Stimulated activated CD4-positive, alpha-beta T cell treated with anti-CD3 and anti-CD28 coated beads, TNF-alpha, amount 100 ng/mL, for 4 hours (primary cell): ENCODE measurements at regions not wholly inside any gene's neighbourhood (a gene's known extent, or its start where the extent isn't known, plus 50 kb on each side); places are given as distances from the start of the nearest gene placed in this dataset.
"Not testable (repeated sequence)": the region's sequence is repeated elsewhere in the genome, so short reads cannot be mapped to it uniquely, and the experiment has no call there.

ENCODE experiments used
- DNase-seq, 3 experiments: peaks; one replicate each; pipeline ENCODE4 v3.0.0-alpha.2; 2020; ENCODE audit warnings: low read depth in 3 of 3

DNA sequence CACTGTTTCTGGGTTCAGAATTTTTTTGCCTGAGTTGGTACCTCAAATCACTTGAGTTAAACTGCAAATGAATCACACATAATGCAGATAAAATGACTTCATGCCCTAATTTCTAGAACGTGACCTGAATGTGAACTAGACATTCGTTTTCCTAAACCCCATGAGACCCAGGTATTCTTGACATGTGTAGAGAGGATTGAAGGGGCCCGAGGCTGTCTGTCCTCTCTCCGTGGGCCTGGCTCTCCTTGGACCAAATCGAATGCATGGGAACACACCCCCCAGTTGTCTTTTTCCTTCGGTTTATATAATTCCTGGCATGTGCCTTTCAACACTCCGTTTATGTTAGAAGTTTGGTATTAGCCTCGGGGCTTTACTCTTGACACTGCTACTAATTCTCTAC, 262.4 kb upstream of the PLGLB2 start:
- DNase-seq: not testable (repeated sequence)

DNA sequence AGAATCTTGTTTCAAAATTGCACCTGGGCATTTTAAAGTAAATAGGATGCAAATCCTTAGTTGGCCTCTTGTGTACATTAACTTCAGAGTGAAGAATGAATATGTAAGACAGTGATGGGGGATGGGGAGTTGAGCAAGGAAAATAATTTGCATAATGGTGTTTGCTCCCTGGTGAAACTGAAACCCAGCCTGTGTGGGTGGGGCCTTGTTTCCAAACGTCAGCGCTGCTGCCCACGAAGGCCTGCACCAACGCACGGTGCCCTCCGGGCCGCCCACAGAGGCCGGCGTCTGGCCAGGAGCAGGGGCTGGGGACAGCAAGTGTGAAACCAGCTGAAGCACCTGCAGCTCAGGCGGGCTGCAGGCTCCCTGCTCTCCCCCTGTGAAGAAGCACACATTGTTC, 262.0 kb upstream of the PLGLB2 start:
- not testable (repeated sequence) for DNase-seq

DNA sequence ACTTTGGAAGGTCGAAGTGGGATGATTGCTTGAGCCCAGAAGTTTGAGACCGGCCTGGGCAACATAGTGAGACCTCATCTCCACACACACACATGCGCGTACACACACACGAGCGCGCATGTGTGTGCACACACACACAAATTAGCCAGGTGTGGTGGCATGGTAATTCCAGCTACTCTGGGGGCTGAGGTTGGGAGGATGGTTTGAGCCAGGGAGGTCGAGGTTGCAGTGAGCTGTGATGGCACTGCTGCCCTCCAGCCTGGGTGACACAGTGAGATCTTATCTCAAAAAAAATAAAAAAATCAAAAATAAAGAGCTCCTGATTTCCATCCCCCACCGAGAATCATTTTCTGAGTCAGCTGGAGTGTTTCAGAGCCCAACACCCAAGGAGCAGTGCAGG, 261.5 kb upstream of the PLGLB2 start:
- DNase-seq: not testable (repeated sequence)

DNA sequence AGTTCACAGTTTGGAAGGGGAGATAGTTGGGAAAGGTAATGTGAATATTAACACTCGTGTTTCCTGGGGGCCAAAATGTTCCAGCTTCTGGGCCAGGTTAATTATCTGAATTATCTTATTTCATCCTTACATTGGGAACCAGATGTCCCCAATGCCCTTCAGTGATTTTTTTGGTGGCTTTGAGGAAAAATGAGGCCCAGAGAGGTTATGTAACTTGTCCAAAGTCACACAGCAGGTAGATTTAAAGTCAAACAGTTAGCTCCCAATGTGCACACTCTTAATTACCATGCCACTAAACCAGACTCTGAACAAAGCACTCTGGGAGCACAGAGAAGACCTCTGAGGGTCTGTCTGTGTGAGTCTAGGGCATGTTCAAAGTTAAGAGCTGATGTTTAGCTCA, 259.9 kb upstream of the PLGLB2 start:
- DNase-seq: not testable (repeated sequence)

DNA sequence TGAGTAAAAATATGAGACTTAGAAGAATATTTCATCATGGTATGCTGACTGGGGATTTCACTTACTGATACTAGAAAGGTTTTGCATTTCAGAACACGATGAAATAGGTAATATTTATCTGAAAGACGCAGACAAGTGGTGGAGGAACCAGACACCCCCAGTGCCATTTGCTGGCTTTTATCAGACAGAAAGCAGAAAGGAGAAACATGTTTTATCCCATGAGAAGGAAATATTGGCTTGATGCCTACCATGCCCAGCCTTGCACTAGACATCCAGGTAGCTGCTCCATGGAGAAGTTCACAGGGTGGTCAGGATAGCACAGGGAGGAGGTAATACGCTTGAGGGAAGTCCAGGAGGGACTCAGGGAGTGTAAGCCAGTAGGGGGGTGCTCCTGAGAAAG, 258.9 kb upstream of the PLGLB2 start:
- DNase-seq: not testable (repeated sequence)

DNA sequence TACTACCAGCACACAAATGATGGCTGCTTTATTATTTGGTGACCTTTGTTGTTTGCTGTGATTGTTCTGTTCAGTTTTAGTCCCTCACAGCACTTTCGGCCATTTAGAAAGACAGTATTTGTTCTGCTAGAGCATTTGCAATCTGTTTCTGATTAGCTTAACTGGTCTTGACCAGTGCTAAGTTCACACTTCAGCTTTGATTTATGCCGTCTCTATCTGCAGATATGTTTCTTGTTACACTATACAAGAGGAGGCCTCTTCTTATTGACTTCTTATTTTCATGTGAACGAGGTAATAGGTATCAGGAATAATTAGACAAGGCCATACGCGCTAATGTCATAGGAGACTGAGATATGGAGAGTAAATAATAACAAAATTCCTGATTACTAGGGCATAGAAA, 253.0 kb upstream of the PLGLB2 start:
- not testable (repeated sequence) for DNase-seq

DNA sequence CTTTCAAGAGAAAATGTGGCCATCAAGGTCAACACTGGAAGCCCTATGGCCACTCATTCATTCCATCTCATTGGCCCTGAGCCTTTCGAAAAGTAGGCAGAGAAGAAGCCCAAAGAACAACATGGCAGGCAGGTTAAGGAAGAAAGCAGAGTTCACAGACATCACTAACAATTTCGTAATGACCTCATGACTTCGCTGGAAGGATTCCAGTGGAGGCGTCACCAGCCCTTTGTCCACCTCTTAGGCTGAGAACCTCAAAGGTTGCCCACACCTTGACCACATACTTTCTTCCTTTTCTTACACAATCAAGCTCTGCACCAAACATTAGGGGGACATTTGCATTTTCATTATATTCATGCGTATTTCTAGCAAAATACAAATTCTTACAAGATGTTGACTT, 252.4 kb upstream of the PLGLB2 start:
- not testable (repeated sequence) for DNase-seq

DNA sequence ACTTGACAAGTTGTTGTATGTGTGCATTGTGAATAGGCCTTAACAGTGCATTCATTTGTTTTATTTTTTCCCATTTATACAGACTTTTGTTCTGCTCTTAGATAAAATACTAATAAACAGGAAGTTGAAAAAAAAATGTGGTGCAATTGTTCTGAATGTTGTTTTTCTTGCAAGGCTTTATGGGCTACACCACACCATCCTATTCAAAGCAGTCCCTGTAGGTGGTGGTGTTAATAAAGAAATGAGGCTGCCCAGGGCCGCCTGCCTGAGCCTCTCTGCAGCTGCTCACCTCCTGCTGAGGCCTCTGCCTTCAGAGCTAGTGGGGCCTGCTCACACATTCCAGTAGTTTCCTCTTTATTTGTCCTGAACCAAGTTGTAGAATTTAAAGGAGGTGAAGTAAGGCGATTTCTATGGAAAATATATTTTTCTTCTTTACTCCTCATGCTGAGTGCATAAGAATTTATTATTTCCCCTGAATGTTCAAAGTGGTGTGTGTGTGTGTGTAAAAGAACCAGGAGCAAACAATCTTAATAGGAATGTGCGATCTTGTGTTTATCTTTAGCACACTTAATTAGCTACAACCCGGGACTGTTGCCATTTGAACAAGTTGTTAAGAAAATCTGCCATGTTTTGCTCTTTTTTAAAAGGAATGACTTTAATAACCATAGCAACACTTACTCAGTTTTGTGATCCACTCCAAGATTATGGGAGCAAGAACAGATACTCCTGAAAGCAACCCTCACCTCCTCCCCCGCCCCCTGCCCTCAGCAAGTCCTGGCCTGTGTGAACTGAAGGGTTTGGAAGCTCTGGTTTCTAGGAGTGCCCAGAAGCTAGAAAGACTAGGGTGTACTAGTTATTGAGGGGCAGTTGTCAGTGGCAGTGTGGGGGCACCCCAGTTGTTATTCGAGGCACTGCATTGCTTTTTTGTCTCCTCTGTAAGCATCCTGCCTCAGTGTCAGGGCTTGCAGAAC, 251.6 kb upstream of the PLGLB2 start:
- DNase-seq: not testable (repeated sequence)

DNA sequence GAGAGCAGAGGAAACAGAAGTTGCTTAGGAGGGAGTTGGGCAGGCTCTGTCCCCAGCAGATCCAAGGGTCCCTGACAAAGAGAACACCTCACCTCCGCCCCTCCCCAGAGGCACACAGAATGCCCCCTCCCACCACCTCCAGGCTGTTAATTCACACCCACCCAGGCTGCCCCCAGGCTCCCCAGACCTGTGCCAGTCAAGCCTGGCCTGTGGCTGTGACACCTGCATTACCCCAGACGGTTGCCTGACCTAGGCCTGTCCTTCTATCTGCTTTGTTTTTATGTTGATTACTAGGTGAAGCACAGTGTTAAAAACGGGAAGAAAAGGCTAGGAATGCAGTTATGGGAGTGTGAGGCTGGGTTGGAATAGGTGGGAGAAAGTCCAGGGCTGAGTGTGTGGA, 250.8 kb upstream of the PLGLB2 start:
- DNase-seq: not testable (repeated sequence)

DNA sequence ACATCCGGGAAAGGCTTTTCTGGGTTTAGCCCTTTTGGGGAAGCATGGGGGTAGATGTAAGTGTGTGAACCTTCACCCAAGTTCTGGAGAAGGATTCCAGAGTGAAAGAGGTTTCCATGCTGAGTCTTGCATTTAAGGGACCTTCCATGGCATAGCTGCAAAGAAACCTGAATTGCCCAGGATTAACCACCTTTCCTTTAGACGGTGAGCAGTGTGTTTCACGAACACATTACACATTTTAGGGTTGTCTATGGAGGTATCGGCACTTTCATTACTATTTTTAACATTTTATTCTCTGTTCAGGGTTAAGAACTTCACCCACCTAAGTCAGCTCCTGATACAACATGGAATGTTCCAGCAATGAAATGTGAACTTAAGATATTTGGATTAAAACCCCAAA, 250.2 kb upstream of the PLGLB2 start:
- not testable (repeated sequence) for DNase-seq

DNA sequence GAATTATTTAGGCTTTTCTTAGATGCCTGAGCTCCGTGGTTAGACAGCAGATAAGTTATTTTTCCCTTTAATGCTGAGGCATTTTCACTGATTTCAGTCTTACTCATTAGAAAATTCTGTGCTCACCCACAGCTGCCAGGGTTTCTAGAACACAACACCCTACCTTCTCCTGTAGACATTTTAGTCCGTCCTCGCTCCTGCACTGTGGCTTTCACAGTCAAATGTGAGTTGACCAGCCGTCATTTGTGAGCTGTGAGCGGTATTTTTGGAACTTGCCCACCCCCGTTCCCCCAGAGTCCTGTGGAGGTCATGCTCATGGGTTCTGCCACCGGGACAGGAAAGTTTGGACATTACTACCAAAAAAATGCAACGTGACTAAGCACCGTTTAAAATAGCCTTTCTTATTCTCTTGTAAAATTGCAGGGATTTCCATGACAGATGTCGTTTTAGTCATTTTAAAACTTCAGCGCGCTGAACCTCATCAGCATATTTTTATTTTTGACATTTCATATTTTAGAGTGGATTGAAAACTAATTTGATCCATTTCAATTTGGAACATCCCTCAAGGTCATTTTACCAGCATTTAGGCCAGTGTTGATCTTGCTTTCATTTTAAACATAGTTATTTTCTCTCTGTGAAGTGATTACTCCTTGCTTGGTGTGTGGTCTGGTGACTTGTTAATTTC, 249.6 kb upstream of the PLGLB2 start:
- DNase-seq: not testable (repeated sequence)

DNA sequence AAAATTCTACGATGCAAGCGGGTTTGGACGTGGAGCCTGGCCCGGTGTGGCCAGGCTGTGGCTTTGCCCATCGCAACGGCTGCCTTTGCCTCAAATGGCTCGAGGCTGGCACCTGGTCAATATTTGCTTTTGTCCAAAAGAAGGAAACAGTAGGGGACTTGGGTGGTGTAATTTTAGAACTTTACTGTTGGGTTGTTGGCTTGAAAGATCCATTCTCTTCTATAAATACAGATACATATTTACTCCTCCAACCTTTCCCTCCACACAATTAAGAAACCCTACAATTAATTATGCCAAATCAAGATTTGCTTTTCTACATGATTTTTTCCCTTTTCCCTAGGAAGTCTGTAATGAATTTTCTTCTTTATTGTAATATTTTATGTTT, 249.0 kb upstream of the PLGLB2 start:
- not testable (repeated sequence) for DNase-seq

DNA sequence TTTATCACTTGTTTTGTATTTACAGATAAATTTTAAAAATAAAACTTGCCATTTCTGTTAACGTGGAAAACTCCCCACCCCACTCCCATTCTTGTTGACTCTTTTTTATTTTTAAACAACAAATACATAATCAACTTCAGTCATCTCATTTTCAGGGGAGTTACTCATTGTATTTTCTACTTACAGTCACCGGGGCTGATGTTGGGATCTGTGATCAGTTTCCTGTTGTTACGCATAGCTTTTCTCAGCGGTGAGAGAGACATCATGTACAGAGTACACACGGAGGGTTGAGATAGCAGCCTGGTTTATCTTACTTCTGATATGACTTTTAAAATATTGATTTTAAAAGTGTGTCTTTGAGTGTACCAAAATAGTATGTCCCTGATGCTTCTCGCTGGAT, 248.0 kb upstream of the PLGLB2 start:
- DNase-seq: not testable (repeated sequence)

DNA sequence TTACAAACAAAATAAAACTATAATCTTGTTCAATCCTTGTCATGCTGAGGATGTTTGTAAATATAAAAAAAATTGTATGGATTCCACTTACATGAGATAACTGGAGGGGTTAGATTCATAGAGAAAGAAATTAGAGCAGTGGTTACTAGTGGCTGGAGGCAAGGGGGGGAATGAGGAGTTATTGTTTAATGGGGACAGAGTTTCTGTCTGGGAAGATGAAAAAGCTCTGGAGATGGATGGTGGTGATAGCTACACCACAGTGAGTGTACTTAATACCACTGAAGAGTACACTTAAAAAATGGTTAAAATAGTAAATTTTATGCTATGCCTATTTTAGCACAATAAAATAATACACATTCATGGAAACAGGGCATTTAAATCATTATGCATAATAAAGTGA, 247.5 kb upstream of the PLGLB2 start:
- not testable (repeated sequence) for DNase-seq

DNA sequence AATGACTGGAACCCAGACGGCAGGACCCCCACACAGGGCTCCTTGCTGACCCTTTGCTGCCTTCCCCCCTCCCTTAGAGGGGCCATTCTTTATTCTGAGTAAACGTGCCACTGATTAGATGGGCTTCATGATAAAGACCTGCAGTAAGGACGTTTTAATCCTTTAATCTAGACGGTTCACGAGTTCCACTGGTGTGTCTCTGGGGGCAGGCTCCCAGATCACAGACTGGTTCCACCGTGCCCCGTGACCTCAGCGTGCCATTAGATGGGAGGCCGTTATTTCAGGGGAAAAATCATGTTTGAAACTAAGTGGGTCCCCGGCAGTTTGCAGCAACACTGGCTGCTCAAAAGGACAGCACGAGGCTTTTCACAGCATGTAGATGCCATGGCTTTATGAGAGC, 246.9 kb upstream of the PLGLB2 start:
- DNase-seq: not testable (repeated sequence)

DNA sequence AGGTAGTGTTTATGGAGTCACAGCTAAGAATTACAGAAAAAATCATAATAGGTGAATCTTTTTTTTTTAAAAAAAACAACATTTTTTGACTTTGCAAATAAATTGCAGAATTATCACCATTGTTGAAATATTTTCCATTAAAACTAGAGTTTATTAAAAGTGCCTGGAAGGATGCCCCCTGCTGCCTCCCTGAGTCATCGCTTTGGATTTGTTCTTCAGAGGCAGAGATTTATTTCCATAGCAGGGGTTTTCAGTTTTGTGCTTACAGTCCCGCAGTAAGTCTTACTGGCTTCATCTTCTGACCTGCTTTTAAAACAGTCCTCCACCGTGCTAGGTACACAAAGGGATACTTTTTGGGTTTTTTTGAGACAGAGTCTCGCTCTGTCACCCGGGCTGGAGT, 244.9 kb upstream of the PLGLB2 start:
- not testable (repeated sequence) for DNase-seq

DNA sequence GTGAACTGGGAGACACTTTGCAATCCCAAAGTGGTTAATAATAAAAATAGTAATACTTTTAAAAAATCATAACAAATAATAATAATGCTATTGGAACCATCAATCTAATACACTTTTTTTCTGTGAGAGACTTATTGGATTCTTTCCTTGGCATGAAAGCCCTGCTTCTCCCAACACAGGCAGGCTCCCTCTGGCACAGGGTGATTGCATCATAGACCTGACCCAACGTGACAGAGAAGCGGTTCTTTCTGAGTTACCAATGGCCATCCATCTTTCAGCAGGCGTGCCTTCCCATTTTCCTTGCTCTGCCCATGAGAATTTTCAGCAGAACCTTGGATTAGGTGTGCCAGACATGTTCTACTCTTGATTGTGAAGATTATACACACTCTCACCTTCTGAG, 242.6 kb upstream of the PLGLB2 start:
- DNase-seq: not testable (repeated sequence)

DNA sequence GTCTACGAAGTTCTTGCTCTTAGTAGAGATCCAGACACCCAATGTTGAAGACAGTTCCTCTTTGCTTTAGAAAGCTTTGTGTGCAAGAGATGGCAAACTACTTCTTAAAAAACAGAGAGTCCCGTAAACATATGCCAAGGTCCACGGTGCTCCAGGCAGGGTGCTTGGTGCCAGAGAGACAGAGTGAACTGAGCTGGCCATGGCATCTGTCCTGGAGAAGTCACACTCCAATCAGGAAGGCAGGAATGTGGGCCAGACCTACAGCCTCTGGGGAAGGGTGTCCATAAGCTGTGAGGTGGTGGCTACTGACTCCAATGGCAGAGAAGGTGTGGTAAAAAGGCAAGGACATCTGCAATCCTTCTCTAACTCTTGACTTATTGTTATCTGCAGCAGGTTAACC, 242.0 kb upstream of the PLGLB2 start:
- DNase-seq: not testable (repeated sequence)

DNA sequence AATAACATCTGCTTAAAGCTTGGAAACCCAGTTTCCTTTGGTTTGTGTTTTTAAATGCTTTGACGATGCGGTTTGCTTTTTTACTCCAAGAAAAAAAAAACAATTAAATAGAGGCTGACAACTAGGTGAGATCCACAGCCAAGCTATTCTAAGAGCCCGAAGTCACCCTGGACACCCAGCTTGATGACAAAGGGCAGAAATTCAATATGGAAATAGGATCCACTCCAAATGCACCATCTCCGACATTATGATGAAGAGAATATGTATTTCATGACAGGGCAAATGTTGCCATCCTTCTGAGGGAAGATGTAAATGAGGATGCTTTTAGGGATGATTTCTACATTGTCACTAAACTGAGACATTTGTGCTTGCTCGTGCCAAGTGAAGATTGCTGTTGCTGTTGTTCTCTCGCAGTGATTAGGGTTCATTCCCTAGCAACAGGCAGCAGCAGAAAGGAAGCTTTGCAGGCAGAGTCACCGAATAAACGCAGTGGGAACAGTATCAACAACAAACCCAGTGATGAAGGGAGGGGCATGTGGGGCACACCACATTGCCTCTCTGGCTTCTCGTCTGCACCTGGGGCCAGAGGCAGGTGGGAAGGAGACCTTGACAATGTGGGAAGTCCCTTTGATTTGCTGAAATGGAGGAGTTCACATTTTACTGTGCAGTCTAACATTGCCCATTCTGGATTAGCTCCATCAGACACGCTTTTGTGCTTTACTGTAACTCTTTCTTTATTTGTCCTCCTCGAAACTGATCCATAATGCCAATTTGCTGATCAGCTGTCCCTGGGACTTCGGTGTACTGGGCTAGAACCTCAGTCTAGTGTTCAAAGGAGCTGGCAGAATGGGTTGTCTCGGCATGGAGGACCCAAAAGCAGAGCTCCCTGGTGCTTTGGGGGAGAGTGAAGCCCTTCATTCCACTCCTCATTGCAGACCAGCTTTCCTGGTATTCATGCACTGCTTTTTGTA, 240.2 kb upstream of the PLGLB2 start:
- DNase-seq: not testable (repeated sequence)

DNA sequence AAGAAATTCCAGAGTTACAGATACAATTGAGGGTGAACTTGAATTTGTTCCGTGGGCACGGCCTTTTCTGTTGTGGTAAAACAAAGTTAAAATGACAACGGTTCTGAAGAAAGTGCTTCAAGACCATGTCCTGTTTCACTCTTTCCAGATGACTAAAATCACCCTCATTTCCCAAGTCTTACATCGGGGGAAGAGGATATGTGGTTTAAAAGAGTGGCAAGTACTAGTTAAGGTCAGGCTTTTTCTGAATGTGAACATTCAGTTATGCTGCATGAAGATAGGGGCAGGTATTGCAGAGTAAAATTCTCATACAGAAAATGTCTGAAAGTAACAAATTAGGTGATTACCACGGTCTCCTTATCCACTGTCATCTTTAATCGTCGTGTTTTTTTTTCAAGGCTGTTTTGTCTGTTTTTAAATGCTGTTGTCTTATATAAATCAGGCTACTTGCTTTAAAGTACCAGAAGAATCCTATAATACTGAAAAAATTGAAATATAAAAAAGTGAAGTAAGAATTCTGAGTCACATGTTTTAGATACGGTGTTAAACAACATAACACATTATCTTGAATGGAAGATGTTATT, 236.6 kb upstream of the PLGLB2 start:
- DNase-seq: not testable (repeated sequence)

DNA sequence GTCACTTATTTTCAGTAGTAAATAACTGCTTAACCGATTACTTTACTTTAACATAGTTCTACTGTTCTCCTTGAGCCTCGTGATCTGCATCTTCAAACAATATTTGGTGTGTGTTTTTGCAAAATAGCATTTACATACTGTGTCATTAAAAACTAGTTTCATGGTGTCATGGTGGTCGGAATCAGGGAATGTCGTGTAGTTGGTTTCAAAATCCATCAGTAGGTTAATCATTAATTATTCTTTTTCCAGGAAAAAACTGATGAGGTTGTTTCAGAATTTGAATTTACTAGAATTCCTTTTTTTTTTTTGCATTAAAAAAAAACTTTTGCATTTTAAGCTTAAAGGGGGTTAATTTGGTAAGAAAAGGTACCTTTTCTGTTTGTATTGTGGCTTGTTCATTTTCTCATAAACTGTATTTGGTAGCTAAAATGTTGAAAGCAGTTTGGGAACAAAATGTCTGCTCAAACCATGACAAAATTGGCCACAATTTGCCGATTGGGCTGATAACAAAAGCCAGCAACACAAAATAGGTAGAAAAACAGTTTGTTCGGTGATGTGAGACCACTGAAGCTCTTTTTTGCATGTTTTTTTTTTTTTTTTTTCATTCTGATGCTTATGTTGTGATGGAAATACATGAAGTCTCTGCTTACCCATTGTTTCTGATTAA, 234.9 kb upstream of the PLGLB2 start:
- DNase-seq: not testable (repeated sequence)
